Chondrocyte (in vitro differentiated cells): ENCODE measurements at regions not wholly inside any gene's neighbourhood (a gene's known extent, or its start where the extent isn't known, plus 50 kb on each side); places are given as distances from the start of the nearest gene placed in this dataset.
"Not testable (repeated sequence)": the region's sequence is repeated elsewhere in the genome, so short reads cannot be mapped to it uniquely, and the experiment has no call there.

Experiments
- DNase-seq: peaks from one replicate; pipeline ENCODE4 v3.0.0; 2021; ENCODE audit warnings: mixed read lengths, low spot score
- H3K27ac Mint-ChIP-seq: one replicate; pipeline ENCODE4 v1.8.0; 2021; ENCODE audit warnings: mild to moderate bottlenecking, moderate library complexity, mixed read lengths; ENCODE audit not compliant: unreplicated experiment
- H3K27me3 Mint-ChIP-seq: 2 replicates; pipeline ENCODE4 v1.8.0; 2021; ENCODE audit warnings: low read depth, mixed read lengths
- H3K36me3 Mint-ChIP-seq: 2 replicates; pipeline ENCODE4 v1.8.0; 2021; ENCODE audit warnings: low read depth, mixed read lengths
- H3K4me1 Mint-ChIP-seq: 2 replicates; pipeline ENCODE4 v1.8.0; 2021; ENCODE audit warnings: low read depth, mild to moderate bottlenecking, mixed read lengths
- H3K4me3 Mint-ChIP-seq: one replicate; pipeline ENCODE4 v1.8.0; 2021; ENCODE audit warnings: mild to moderate bottlenecking, moderate library complexity, mixed read lengths; ENCODE audit not compliant: unreplicated experiment
- H3K9me3 Mint-ChIP-seq: 2 replicates; pipeline ENCODE4 v1.8.0; 2021; ENCODE audit warnings: low read depth, mixed read lengths
- CTCF ChIP-seq: fragments of 200-600 bp; sonication (generic); IDR thresholded peaks from 2 replicates; pipeline ENCODE4 v1.5.0; 2021; ENCODE audit warnings: antibody characterized with exemption, mild to moderate bottlenecking, moderate library complexity

- Mint-ChIP-seq H3K9me3 (peaks cover 7% of the 10 kb centered on the region), H3K4me1 (no peaks in the 10 kb centered on the region), H3K27ac (no peak overlapping the region), H3K36me3 (no peaks in the 10 kb centered on the region), H3K4me3 (no peak overlapping the region), H3K27me3 (no peaks in the 10 kb centered on the region)
- no peak for DNase-seq
- no peak for TF ChIP-seq CTCF
Observed at GRCh38 chrX:26915064-26915463, 548.1 kb downstream of the PPP4R3C start.

- Mint-ChIP-seq H3K4me1 (no peaks in the 10 kb centered on the region), H3K36me3 (no peaks in the 10 kb centered on the region), H3K9me3 (peaks cover 7% of the 10 kb centered on the region), H3K4me3 (no peak overlapping the region), H3K27me3 (peaks cover 2% of the 10 kb centered on the region), H3K27ac (no peak overlapping the region)
- TF ChIP-seq CTCF: no peak
- no peak for DNase-seq
Observed at GRCh38 chrX:26914232-26914631, 548.9 kb downstream of the PPP4R3C start.

GRCh38 chrX:26911785-26912184, 551.4 kb downstream of the PPP4R3C start:
- not testable (repeated sequence) for H3K27me3 Mint-ChIP-seq, H3K27ac Mint-ChIP-seq, H3K9me3 Mint-ChIP-seq, H3K36me3 Mint-ChIP-seq, H3K4me1 Mint-ChIP-seq, H3K4me3 Mint-ChIP-seq, DNase-seq

GRCh38 chrX:26909728-26910127, 553.4 kb downstream of the PPP4R3C start:
- Mint-ChIP-seq H3K4me3 (no peak overlapping the region), H3K27ac (no peak overlapping the region), H3K36me3 (no peaks in the 10 kb centered on the region), H3K27me3 (peaks cover 6% of the 10 kb centered on the region), H3K9me3 (peaks cover 7% of the 10 kb centered on the region), H3K4me1 (no peaks in the 10 kb centered on the region)
- TF ChIP-seq CTCF: no peak
- no peak for DNase-seq

GRCh38 chrX:26908218-26908617, 554.9 kb downstream of the PPP4R3C start:
- Mint-ChIP-seq H3K27ac (no peak overlapping the region), H3K27me3 (peaks cover 6% of the 10 kb centered on the region), H3K9me3 (peaks cover 7% of the 10 kb centered on the region), H3K4me1 (no peaks in the 10 kb centered on the region), H3K36me3 (no peaks in the 10 kb centered on the region), H3K4me3 (no peak overlapping the region)
- DNase-seq: no peak
- no peak for TF ChIP-seq CTCF

GRCh38 chrX:26889574-26889973, 573.6 kb downstream of the PPP4R3C start:
- Mint-ChIP-seq H3K36me3 (no peaks in the 10 kb centered on the region), H3K27me3 (no peaks in the 10 kb centered on the region), H3K27ac (no peak overlapping the region), H3K4me3 (no peak overlapping the region), H3K9me3 (peaks cover 21% of the 10 kb centered on the region), H3K4me1 (no peaks in the 10 kb centered on the region)
- TF ChIP-seq CTCF: no peak
- DNase-seq: no peak
